Large intestine (tissue), 3 donors: ENCODE measurements at regions not wholly inside any gene's neighbourhood (a gene's known extent, or its start where the extent isn't known, plus 50 kb on each side); places are given as distances from the start of the nearest gene placed in this dataset.
"Not testable (repeated sequence)": the region's sequence is repeated elsewhere in the genome, so short reads cannot be mapped to it uniquely, and the experiment has no call there.

Experiments used
- DNase-seq, 2 donors: peaks; one replicate each; pipeline versions ENCODE4 v3.0.0 to v3.0.0-alpha.2; 2013
- H3K27ac ChIP-seq: one replicate; pipeline ENCODE4 v1.5.1; 2013; ENCODE audit warnings: low read length
- H3K27me3 ChIP-seq: 2 replicates; pipeline ENCODE4 v1.6.1; 2013; ENCODE audit warnings: low read length; ENCODE audit not compliant: control insufficient read depth, insufficient read depth
- H3K36me3 ChIP-seq: 2 replicates; pipeline ENCODE4 v1.6.1; 2013; ENCODE audit warnings: low read length; ENCODE audit not compliant: control insufficient read depth, insufficient read depth
- H3K4me1 ChIP-seq: one replicate; pipeline ENCODE4 v1.6.1; 2013; ENCODE audit warnings: low read length; ENCODE audit not compliant: control insufficient read depth, insufficient read depth
- H3K4me3 ChIP-seq: one replicate; pipeline ENCODE4 v1.5.1; 2013; ENCODE audit warnings: low read length
- H3K9me3 ChIP-seq: one replicate; pipeline ENCODE4 v1.6.1; 2013; ENCODE audit warnings: mild to moderate bottlenecking, low read depth, low read length, moderate library complexity; ENCODE audit not compliant: control insufficient read depth
- WGBS: methylation state at CpG from one replicate; pipeline ENCODE4 v1.1.5; 2013; ENCODE audit warnings: low lambda C conversion rate; ENCODE audit not compliant: insufficient coverage; 5-methylcytosine and 5-hydroxymethylcytosine counted together

- Histone ChIP-seq H3K4me1 (no peaks in the 10 kb centered on the region), H3K9me3 (no peaks in the 10 kb centered on the region), H3K36me3 (no peaks in the 10 kb centered on the region), H3K27me3 (no peaks in the 10 kb centered on the region), H3K27ac (no peak overlapping the region), H3K4me3 (no peak overlapping the region)
- no peak for DNase-seq
- WGBS = no CpG with 5 or more reads among the region's 4 CpGs
Measured at GRCh38 chr14:71388862-71389261, 481.6 kb downstream of the PCNX1 start.

GRCh38 chr14:71394386-71394785 is 487.1 kb downstream of the PCNX1 start:
- Histone ChIP-seq H3K36me3 (no peaks in the 10 kb centered on the region), H3K9me3 (no peaks in the 10 kb centered on the region), H3K27ac (no peak overlapping the region), H3K27me3 (no peaks in the 10 kb centered on the region), H3K4me3 (no peak overlapping the region), H3K4me1 (no peaks in the 10 kb centered on the region)
- WGBS = no CpG with 5 or more reads among the region's 2 CpGs
- DNase-seq = no peak

- H3K27ac ChIP-seq = no peak overlapping the region
- no peaks in the 10 kb centered on the region for H3K36me3 ChIP-seq
- 100% methylated on average over 1 of the region's 5 CpGs for WGBS
Measured at GRCh38 chr14:71395151-71395604, 487.9 kb downstream of the PCNX1 start.

GRCh38 chr14:71395636-71396035 is 488.4 kb downstream of the PCNX1 start:
- Histone ChIP-seq H3K27me3 (no peaks in the 10 kb centered on the region), H3K4me1 (no peaks in the 10 kb centered on the region), H3K4me3 (no peak overlapping the region), H3K9me3 (no peaks in the 10 kb centered on the region), H3K27ac (no peak overlapping the region), H3K36me3 (no peaks in the 10 kb centered on the region)
- DNase-seq = no peak
- 100% methylated on average over 2 of the region's 2 CpGs for WGBS

More at GRCh38 chr14:71395151-71395604, 487.9 kb downstream of the PCNX1 start:
- Histone ChIP-seq H3K4me3 (no peak overlapping the region), H3K9me3 (no peaks in the 10 kb centered on the region), H3K27me3 (no peaks in the 10 kb centered on the region), H3K4me1 (no peaks in the 10 kb centered on the region)
- no peak for DNase-seq

- Histone ChIP-seq H3K27me3 (no peaks in the 10 kb centered on the region), H3K9me3 (no peaks in the 10 kb centered on the region), H3K27ac (no peak overlapping the region), H3K36me3 (no peaks in the 10 kb centered on the region), H3K4me3 (no peak overlapping the region), H3K4me1 (no peaks in the 10 kb centered on the region)
- DNase-seq = no peak
- WGBS = no CpG with 5 or more reads among the region's 3 CpGs
Measured at GRCh38 chr14:71396050-71396677, 488.9 kb downstream of the PCNX1 start.

- Histone ChIP-seq H3K27me3 (no peaks in the 10 kb centered on the region), H3K27ac (no peak overlapping the region), H3K4me3 (no peak overlapping the region), H3K36me3 (no peaks in the 10 kb centered on the region), H3K9me3 (no peaks in the 10 kb centered on the region), H3K4me1 (no peaks in the 10 kb centered on the region)
- no peak for DNase-seq
Measured at GRCh38 chr14:71397371-71397770, 490.1 kb downstream of the PCNX1 start.

GRCh38 chr14:71398450-71398849 is 491.2 kb downstream of the PCNX1 start:
- DNase-seq = no peak
- no CpG with 5 or more reads among the region's 3 CpGs for WGBS
- Histone ChIP-seq H3K27me3 (no peaks in the 10 kb centered on the region), H3K36me3 (no peaks in the 10 kb centered on the region), H3K9me3 (no peaks in the 10 kb centered on the region), H3K4me3 (no peak overlapping the region), H3K27ac (no peak overlapping the region), H3K4me1 (no peaks in the 10 kb centered on the region)

- peak; percentile 9 to 14 for DNase-seq
- WGBS = no CpG with 5 or more reads among the region's 3 CpGs
- H3K9me3 ChIP-seq = no peaks in the 10 kb centered on the region
Measured at GRCh38 chr14:71399057-71399487, 491.8 kb downstream of the PCNX1 start.

GRCh38 chr14:71400871-71401321 is 493.6 kb downstream of the PCNX1 start:
- no peak for DNase-seq
- no peaks in the 10 kb centered on the region for H3K27me3 ChIP-seq
- no peaks in the 10 kb centered on the region for H3K9me3 ChIP-seq
- H3K4me3 ChIP-seq = no peak overlapping the region
- H3K4me1 ChIP-seq = no peaks in the 10 kb centered on the region
- H3K36me3 ChIP-seq = no peaks in the 10 kb centered on the region
- no peak overlapping the region for H3K27ac ChIP-seq
- 67% methylated on average over 1 of the region's 3 CpGs for WGBS

More at GRCh38 chr14:71399057-71399487, 491.8 kb downstream of the PCNX1 start:
- H3K4me3 ChIP-seq = no peak overlapping the region
- H3K36me3 ChIP-seq = no peaks in the 10 kb centered on the region
- no peaks in the 10 kb centered on the region for H3K4me1 ChIP-seq
- no peaks in the 10 kb centered on the region for H3K27me3 ChIP-seq
- no peak overlapping the region for H3K27ac ChIP-seq

GRCh38 chr14:71402415-71402814 is 495.2 kb downstream of the PCNX1 start:
- not testable (repeated sequence) for H3K4me1 ChIP-seq, DNase-seq, H3K27ac ChIP-seq, H3K4me3 ChIP-seq, H3K9me3 ChIP-seq, H3K27me3 ChIP-seq, H3K36me3 ChIP-seq
- WGBS = no CpG with 5 or more reads among the region's 3 CpGs

- Histone ChIP-seq H3K4me3 (no peak overlapping the region), H3K36me3 (no peaks in the 10 kb centered on the region), H3K27ac (no peak overlapping the region), H3K27me3 (no peaks in the 10 kb centered on the region), H3K9me3 (peaks cover 4% of the 10 kb centered on the region), H3K4me1 (no peaks in the 10 kb centered on the region)
- DNase-seq = peak; percentile 10 to 21
Measured at GRCh38 chr14:71403656-71404055, 496.4 kb downstream of the PCNX1 start.
